ENCODE measurements at regions not wholly inside any gene's neighbourhood (a gene's known extent, or its start where the extent isn't known, plus 50 kb on each side); places are given as distances from the start of the nearest gene placed in this dataset.
"Not testable (repeated sequence)": the region's sequence is repeated elsewhere in the genome, so short reads cannot be mapped to it uniquely, and the experiment has no call there.

GRCh38 chr5:99378443-99378842, 449.6 kb upstream of the CHD1 start:
- H3K9me3 Mint-ChIP-seq = peaks cover 7% of the 10 kb centered on the region
- no peak overlapping the region for H3K27ac Mint-ChIP-seq
- no peaks in the 10 kb centered on the region for H3K27me3 Mint-ChIP-seq
- H3K4me3 Mint-ChIP-seq = no peak overlapping the region
- no peaks in the 10 kb centered on the region for H3K4me1 Mint-ChIP-seq (ENCODE audit: low read depth)
- H3K36me3 Mint-ChIP-seq (ENCODE audit: low read depth) = no peaks in the 10 kb centered on the region

GRCh38 chr5:99369797-99370593, 441.2 kb upstream of the CHD1 start:
- H3K4me3 Mint-ChIP-seq = no peak overlapping the region
- no peaks in the 10 kb centered on the region for H3K9me3 Mint-ChIP-seq
- H3K36me3 Mint-ChIP-seq (ENCODE audit: low read depth) = no peaks in the 10 kb centered on the region
- H3K27ac Mint-ChIP-seq = no peak overlapping the region
- no peaks in the 10 kb centered on the region for H3K4me1 Mint-ChIP-seq (ENCODE audit: low read depth)
- H3K27me3 Mint-ChIP-seq = no peaks in the 10 kb centered on the region

DNA sequence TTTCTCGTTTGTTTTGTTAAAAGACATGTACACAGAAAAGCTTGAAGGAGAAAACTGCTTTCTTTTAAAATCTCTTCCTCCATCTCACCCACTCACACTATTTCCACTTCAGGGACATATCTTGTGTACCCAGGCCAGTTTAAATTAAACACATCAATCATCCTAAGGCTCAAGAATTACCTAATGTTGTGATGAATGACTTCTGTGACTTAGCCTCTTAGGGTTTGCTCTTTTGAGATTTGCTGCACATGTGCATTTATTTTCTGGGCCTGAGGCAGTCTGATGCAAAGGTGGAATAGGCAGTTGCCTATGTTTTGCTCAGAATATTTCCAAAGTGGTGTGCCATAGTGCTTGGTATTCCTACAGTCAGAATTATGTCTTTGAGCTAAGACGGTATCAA, 439.9 kb upstream of the CHD1 start:
- no peak overlapping the region for H3K27ac Mint-ChIP-seq
- no peaks in the 10 kb centered on the region for H3K36me3 Mint-ChIP-seq (ENCODE audit: low read depth)
- no peak overlapping the region for H3K4me3 Mint-ChIP-seq
- no peaks in the 10 kb centered on the region for H3K4me1 Mint-ChIP-seq (ENCODE audit: low read depth)
- H3K9me3 Mint-ChIP-seq = no peaks in the 10 kb centered on the region
- no peaks in the 10 kb centered on the region for H3K27me3 Mint-ChIP-seq

- Mint-ChIP-seq H3K4me1 (ENCODE audit: low read depth) (no peaks in the 10 kb centered on the region), H3K4me3 (no peak overlapping the region), H3K9me3 (peaks cover 6% of the 10 kb centered on the region), H3K27ac (no peak overlapping the region), H3K36me3 (ENCODE audit: low read depth) (no peaks in the 10 kb centered on the region), H3K27me3 (no peaks in the 10 kb centered on the region)
Observed at GRCh38 chr5:99355881-99356280, 427.1 kb upstream of the CHD1 start.

DNA sequence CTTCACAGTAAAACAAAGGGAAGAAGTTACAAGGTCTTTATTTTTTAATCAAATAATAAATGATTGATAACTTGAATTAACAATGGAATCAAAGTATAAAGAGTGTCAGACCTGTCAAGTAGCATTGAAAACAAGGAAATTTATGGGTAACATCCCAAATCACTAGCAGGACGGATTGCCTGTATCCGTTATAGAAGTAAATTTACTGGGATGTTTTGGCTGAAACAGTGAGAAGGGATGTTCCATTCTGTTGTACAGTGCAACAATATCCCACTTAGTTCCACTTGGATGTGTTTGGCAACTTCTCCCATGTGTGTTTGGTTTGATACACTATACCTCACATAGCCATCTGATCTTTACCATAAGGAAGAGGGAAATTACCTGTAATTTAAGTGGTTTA, 421.0 kb upstream of the CHD1 start:
- Mint-ChIP-seq H3K27me3 (peaks cover 2% of the 10 kb centered on the region), H3K4me1 (ENCODE audit: low read depth) (no peaks in the 10 kb centered on the region), H3K9me3 (peaks cover 6% of the 10 kb centered on the region), H3K27ac (no peak overlapping the region), H3K4me3 (no peak overlapping the region), H3K36me3 (ENCODE audit: low read depth) (no peaks in the 10 kb centered on the region)

DNA sequence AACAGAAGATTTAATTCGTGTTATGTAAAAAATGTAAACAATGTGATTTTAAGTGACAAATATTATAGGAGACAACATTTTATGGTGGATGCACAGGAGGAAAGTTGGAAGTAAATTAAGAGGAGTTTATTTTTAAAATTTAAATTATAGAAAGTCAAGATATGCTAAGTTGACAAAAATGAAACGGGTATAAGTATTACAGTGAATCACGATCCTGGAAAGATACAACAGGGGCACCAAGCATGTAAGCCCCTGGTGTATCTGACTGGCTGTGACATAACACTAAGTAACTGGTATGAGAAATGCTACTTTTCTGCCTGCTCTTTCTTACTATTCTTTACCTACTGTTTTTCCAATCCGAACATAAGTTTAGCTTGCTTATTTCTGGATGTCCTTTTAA, 419.8 kb upstream of the CHD1 start:
- peaks cover 2% of the 10 kb centered on the region for H3K27me3 Mint-ChIP-seq
- no peak overlapping the region for H3K4me3 Mint-ChIP-seq
- H3K27ac Mint-ChIP-seq = no peak overlapping the region
- H3K36me3 Mint-ChIP-seq (ENCODE audit: low read depth) = no peaks in the 10 kb centered on the region
- H3K9me3 Mint-ChIP-seq = peaks cover 3% of the 10 kb centered on the region
- no peaks in the 10 kb centered on the region for H3K4me1 Mint-ChIP-seq (ENCODE audit: low read depth)

- peaks cover 16% of the 10 kb centered on the region for H3K9me3 Mint-ChIP-seq
- not testable (repeated sequence) for H3K27me3 Mint-ChIP-seq; H3K36me3 Mint-ChIP-seq (ENCODE audit: low read depth); H3K4me3 Mint-ChIP-seq; H3K4me1 Mint-ChIP-seq (ENCODE audit: low read depth); H3K27ac Mint-ChIP-seq
Observed at GRCh38 chr5:99339758-99340157, 411.0 kb upstream of the CHD1 start.

- Mint-ChIP-seq H3K4me3 (no peak overlapping the region), H3K4me1 (ENCODE audit: low read depth) (no peaks in the 10 kb centered on the region), H3K27me3 (no peaks in the 10 kb centered on the region), H3K27ac (no peak overlapping the region), H3K36me3 (ENCODE audit: low read depth) (no peaks in the 10 kb centered on the region), H3K9me3 (peaks cover 20% of the 10 kb centered on the region)
Observed at GRCh38 chr5:99334936-99335335, 406.1 kb upstream of the CHD1 start.

DNA sequence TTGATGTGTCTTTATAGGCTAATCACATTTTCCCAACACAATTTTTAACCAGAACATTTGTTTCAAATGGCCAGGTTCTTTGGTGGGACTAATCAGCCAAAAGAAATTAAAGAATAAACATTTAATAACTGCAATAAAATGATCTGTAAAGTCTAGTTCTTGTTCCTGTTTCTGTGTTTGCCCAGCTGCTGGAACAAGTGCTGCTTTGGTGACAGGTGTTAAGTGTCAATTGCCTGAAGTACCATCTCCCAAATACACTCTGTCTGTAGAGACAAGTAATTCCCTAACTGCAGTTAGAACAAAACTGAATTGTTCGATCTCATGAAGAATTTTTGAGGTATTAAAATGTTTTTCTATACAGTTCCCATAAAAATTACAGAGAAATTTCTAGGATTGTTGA, 402.3 kb upstream of the CHD1 start:
- Mint-ChIP-seq H3K4me1 (ENCODE audit: low read depth) (no peaks in the 10 kb centered on the region), H3K9me3 (peaks cover 10% of the 10 kb centered on the region), H3K27me3 (no peaks in the 10 kb centered on the region), H3K4me3 (no peak overlapping the region), H3K27ac (no peak overlapping the region), H3K36me3 (ENCODE audit: low read depth) (no peaks in the 10 kb centered on the region)

GRCh38 chr5:99320436-99320835, 391.6 kb upstream of the CHD1 start:
- H3K4me3 Mint-ChIP-seq = no peak overlapping the region
- no peaks in the 10 kb centered on the region for H3K9me3 Mint-ChIP-seq
- no peaks in the 10 kb centered on the region for H3K27me3 Mint-ChIP-seq
- no peaks in the 10 kb centered on the region for H3K4me1 Mint-ChIP-seq (ENCODE audit: low read depth)
- H3K27ac Mint-ChIP-seq = no peak overlapping the region
- no peaks in the 10 kb centered on the region for H3K36me3 Mint-ChIP-seq (ENCODE audit: low read depth)

- Mint-ChIP-seq H3K4me3 (no peak overlapping the region), H3K4me1 (ENCODE audit: low read depth) (no peaks in the 10 kb centered on the region), H3K27ac (no peak overlapping the region), H3K9me3 (no peaks in the 10 kb centered on the region), H3K27me3 (no peaks in the 10 kb centered on the region), H3K36me3 (ENCODE audit: low read depth) (no peaks in the 10 kb centered on the region)
Observed at GRCh38 chr5:99317136-99317535, 388.3 kb upstream of the CHD1 start.

- H3K36me3 Mint-ChIP-seq (ENCODE audit: low read depth) = no peaks in the 10 kb centered on the region
- H3K4me3 Mint-ChIP-seq = no peak overlapping the region
- H3K4me1 Mint-ChIP-seq (ENCODE audit: low read depth) = no peaks in the 10 kb centered on the region
- no peaks in the 10 kb centered on the region for H3K9me3 Mint-ChIP-seq
- no peaks in the 10 kb centered on the region for H3K27me3 Mint-ChIP-seq
- no peak overlapping the region for H3K27ac Mint-ChIP-seq
Observed at GRCh38 chr5:99316484-99316883, 387.7 kb upstream of the CHD1 start.

- no peaks in the 10 kb centered on the region for H3K27me3 Mint-ChIP-seq
- H3K27ac Mint-ChIP-seq = no peak overlapping the region
- no peaks in the 10 kb centered on the region for H3K9me3 Mint-ChIP-seq
- H3K4me3 Mint-ChIP-seq = no peak overlapping the region
- no peaks in the 10 kb centered on the region for H3K36me3 Mint-ChIP-seq (ENCODE audit: low read depth)
- no peaks in the 10 kb centered on the region for H3K4me1 Mint-ChIP-seq (ENCODE audit: low read depth)
Observed at GRCh38 chr5:99315413-99316183, 386.8 kb upstream of the CHD1 start.

DNA sequence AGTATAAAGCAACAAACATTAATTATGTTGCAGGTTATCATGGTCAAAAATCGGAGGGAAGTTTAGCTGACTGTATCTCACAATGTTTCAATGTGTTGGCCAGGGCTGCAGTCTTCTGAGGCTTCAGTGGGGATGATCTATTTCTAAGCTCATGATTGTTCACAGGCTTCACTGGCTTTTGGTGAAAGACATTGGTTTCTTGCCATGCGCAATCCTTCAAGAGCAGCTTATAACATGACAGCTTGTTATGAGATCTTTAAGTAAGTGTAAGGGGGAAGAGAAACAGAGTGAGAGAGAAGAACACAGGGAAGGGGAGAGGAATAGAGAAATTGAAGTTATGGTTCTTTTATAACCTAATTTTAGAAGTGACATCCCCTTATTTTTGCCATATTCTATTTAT, 385.9 kb upstream of the CHD1 start:
- no peaks in the 10 kb centered on the region for H3K27me3 Mint-ChIP-seq
- no peaks in the 10 kb centered on the region for H3K9me3 Mint-ChIP-seq
- H3K4me3 Mint-ChIP-seq = no peak overlapping the region
- no peaks in the 10 kb centered on the region for H3K36me3 Mint-ChIP-seq (ENCODE audit: low read depth)
- H3K27ac Mint-ChIP-seq = no peak overlapping the region
- no peaks in the 10 kb centered on the region for H3K4me1 Mint-ChIP-seq (ENCODE audit: low read depth)

GRCh38 chr5:99308131-99308530, 379.3 kb upstream of the CHD1 start:
- Mint-ChIP-seq H3K36me3 (ENCODE audit: low read depth) (no peaks in the 10 kb centered on the region), H3K27ac (no peak overlapping the region), H3K27me3 (no peaks in the 10 kb centered on the region), H3K4me3 (no peak overlapping the region), H3K9me3 (no peaks in the 10 kb centered on the region), H3K4me1 (ENCODE audit: low read depth) (no peaks in the 10 kb centered on the region)

Data from stimulated activated naive CD8-positive, alpha-beta T cell treated with anti-CD3 and anti-CD28 coated beads, Interleukin-15, Interleukin-2, amounts not matched to agents 100 ng/mL and 50 ng/mL, for 24 hours (primary cell).